NCI-H1694 treated with DMSO at 0.1 percent for 48 hours (cell line): ENCODE measurements at regions not wholly inside any gene's neighbourhood (a gene's known extent, or its start where the extent isn't known, plus 50 kb on each side); places are given as distances from the start of the nearest gene placed in this dataset.
"Not testable (repeated sequence)": the region's sequence is repeated elsewhere in the genome, so short reads cannot be mapped to it uniquely, and the experiment has no call there.

Experiments
- DNase-seq: peaks from one replicate; lab custom pipeline; 2025; lab: John Stamatoyannopoulos, UW

DNA sequence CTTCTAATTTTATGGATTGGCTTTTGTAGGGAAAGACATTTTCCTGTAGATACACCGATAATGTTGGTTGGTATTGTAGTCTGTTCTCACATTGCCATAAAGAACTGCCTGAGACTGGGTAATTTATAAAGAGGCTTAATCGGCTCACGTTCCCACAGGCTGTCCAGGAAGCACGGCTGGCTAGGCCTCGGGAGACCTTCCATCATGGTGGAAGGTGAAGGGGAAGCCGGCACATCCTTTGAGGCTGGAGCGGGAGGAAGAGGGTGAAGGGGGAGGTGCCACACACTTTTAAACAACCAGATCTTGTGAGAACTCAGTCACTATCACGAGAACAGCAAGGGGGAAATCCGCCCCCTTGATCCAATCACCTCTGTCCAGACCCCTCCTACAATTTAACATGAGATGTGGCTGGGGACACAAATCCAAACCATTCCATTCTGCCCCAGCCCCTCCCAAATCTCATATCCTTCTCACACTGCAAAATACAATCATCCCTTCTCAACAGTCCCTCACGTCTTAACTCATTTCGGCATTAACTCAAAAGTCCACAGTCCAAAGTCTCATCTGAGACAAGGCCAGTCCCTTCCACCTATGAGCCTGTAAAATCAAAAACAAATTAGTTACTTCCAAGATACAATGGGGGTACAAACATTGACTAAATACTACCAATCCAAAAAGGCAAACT is 66.7 kb upstream of the EIF5 start:
- no peak for DNase-seq

GRCh38 chr14:103271189-103271588 is 62.8 kb upstream of the EIF5 start:
- no peak for DNase-seq

DNA sequence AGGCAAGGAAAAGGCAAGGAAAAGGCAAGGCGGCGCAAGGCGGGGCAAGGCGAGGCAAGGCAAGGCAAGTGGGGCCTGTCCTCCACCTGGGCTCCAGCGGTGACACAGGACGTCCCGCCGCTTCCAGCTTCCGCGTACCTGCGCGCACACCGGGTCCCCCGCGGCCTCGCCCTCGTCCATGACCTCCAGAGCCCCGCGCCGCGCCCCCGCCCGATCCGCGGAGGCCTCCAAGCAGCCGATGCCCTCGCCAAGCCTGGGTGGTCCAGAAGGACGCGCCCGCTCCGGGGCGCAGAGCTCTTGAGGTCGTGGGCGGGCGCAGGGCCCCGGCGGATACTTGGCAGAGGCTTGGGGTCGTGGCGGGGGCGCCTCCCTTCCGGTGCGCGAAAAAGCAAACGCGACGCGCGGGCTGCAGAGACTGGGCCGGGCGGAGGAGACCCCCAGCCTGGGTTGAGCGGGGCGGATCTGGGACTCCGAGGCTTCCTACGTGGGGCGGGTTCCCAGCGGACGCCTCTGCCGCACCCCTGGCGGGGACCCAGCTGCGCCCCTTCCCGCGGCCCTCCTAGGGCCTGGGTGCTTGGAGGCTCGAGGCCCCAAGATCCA is 60.8 kb upstream of the EIF5 start:
- DNase-seq: no peak

GRCh38 chr14:103273745-103274615 is 60.1 kb upstream of the EIF5 start:
- no peak for DNase-seq

DNA sequence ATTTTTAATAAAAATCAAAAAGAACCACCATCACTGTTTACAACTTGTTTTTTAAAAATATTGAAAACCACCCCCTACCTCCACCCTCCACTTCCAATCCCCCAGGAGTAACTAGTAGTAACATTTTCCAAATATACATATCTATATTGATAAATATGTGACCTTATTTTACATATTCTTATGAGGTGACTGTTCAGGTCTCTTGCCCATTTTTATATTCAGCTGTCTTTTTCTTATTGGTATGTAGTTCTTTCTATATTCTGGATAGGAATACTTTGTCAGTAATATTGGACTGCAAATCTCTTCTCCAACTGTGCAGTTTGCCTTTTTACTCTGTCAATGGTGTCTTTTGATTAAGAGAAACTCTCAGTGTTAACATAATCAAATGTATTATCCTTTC is 59.0 kb upstream of the EIF5 start:
- no peak for DNase-seq

DNA sequence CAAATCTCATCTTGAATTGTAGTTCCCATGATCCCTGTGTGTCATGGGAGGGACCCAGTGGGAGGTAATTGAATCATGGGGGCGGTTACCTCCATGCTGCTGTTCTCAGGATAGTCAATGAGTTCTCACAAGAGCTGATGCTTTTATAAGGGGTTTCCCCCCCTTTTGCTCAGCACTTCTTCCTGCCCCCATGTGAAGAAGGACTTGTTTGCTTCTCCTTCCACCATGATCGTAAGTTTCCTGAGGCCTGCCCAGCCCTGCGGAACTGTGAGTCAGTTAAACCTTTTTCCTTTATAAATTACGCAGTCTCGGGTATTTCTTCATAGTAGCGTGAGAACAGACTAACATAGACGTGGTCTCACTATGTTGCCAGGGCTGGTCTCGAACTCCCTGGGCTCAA is 56.1 kb upstream of the EIF5 start:
- no peak for DNase-seq

DNA sequence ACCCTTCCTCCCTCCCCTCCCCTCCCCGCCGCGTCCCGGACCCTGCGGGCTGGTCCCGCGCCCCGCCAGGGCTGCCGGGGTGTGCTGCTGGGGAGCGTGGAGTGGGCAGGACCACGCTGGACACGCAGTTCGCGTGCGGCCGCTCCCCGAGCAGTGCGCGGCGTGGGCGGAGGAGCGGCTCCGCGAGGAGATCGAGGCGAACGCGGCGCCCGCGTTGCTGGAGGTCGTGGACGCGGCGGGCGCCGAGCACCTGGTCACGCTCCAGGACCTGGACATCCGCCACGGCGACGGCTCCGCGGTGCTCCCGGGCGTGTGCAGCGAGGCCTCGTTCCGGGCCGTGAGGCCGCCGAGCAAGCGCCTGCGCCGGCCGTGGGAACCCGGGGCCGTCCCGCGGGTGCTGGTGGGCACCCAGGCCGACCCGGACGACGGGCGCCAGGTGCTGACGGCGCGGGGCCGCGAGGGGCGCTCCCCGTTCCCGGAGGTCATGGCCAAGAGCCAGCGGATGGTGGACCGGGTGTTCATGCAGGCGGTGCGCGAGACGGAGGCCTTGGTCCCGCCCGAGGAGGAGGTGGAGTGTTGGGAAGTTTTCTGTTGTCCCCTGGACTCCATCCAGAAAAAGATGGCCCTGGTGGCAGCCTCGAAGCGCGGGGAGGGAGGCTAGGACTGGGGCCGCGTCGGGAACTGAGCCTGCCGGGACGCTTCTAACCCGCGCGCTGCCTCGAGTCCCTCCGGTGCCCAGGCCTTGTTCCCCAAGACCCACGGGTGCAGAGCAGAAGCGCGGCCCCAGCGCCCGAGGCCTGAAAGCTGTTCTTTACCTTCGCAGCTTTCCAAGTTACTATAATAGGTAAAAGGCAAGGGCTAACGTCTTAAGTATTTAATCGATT is 54.7 kb upstream of the EIF5 start:
- DNase-seq: no peak

GRCh38 chr14:103280278-103280928 is 53.6 kb upstream of the EIF5 start:
- no peak for DNase-seq

- peak; percentile 97 for DNase-seq
Measured at GRCh38 chr14:103281496-103282231, 52.4 kb upstream of the EIF5 start.

GRCh38 chr14:103282309-103282708 is 51.7 kb upstream of the EIF5 start:
- not testable (repeated sequence) for DNase-seq

GRCh38 chr14:103282932-103283331 is 51.1 kb upstream of the EIF5 start:
- no peak for DNase-seq

- DNase-seq: no peak
Measured at GRCh38 chr14:103283916-103284315, 50.1 kb upstream of the EIF5 start.
